Globus pallidus (tissue), 1 donor: ENCODE measurements at regions not wholly inside any gene's neighbourhood (a gene's known extent, or its start where the extent isn't known, plus 50 kb on each side); places are given as distances from the start of the nearest gene placed in this dataset.

ENCODE experiments used
- DNase-seq: peaks from one replicate; pipeline ENCODE4 v3.0.0-alpha.2; 2015; ENCODE audit warnings: low spot score

- no peak for DNase-seq
These were observed 1114.5 kb downstream of the RAPGEF2 start for GRCh38 chr4:160217352-160217751.

- DNase-seq: no peak
These were observed 1121.2 kb downstream of the RAPGEF2 start for GRCh38 chr4:160224049-160224448.

GRCh38 chr4:160233141-160233540 is 1130.3 kb downstream of the RAPGEF2 start:
- DNase-seq: no peak

GRCh38 chr4:160235285-160235684 is 1132.4 kb downstream of the RAPGEF2 start:
- DNase-seq: no peak

DNA sequence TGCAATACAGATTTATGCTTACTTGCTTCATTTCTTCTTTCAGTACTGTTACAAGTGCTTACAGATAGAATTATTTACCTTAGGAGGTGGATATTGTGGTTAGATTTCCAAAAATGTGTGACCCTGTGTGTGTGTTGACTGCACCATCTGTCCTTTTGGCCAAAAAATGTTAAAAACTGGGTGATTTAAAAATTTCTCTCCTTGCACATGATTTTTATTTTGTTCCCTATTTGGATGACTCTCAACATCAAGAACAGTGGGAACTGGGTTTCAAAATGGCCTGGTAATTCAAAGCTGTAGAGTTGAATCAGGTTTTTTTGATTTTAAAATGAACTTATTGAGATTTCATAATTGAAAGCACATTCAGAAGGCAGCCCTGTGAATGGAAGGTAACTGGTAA is 1132.9 kb downstream of the RAPGEF2 start:
- no peak for DNase-seq

DNA sequence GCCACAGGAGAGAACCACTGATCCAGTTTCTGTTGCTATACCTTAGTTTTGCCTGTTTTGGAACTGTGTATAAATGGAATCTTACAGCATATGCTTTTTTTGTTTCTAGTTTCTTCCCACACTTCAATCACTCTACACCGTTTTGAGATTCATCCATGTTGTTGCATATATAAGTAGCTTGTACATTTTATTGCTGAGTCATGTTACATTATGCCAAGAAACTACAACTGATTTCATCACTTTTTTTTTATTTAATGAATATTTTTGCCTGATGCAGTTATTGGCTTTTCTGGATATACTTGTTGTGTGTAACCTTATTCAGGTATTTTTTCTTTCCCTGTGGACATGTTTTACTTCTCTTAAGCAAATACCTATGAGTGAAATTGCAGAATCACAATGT is 1135.9 kb downstream of the RAPGEF2 start:
- no peak for DNase-seq

GRCh38 chr4:160247091-160247656 is 1144.3 kb downstream of the RAPGEF2 start:
- DNase-seq: no peak

DNA sequence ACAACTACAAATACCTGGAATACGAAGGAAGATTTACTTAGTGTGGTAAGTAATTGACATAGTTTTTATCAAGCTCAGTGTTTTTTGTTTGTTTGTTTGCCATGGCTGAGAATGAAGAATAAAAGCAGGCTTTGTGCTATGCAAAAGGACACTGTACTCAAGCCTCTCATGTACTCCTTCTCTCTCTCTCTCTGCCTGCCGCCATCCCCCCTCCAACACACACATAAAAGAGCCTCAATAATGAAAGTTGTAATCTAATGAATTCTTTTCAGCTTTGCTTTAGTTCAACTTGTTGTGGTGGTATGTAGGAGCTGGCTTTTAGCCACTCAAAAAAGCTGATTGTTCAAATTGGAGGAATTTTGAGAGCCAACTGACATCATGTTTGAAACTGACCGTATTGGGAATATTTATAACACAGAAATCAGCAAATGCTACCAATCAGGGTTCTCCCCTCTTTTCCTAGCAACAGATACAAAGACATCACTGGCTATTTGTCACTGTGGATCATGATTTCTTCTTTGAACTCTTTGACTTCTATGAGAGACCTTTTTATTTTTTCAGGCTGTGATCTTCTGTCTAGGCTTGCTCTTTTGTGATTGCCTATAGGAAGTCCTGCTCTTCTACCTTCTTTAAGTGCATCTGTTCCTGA is 1148.8 kb downstream of the RAPGEF2 start:
- DNase-seq: peak; percentile 18

DNA sequence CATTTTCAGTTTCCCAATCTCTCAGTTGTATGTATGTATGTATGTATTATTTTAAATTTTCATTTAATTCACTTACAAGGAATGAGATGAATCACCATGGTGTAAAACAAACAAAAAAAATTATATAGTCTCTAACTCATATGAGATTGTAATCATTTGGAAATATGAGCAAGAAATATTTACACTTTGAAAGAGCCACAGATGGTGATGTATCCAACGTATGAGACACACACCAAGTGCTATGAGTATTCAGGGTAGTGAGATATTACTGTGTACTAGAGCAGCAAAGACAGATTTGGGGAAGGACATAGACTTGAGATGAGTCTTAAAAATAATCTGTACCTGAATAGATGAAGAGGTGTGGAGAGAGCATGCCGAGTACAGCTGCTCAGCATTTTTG is 1154.4 kb downstream of the RAPGEF2 start:
- no peak for DNase-seq

DNA sequence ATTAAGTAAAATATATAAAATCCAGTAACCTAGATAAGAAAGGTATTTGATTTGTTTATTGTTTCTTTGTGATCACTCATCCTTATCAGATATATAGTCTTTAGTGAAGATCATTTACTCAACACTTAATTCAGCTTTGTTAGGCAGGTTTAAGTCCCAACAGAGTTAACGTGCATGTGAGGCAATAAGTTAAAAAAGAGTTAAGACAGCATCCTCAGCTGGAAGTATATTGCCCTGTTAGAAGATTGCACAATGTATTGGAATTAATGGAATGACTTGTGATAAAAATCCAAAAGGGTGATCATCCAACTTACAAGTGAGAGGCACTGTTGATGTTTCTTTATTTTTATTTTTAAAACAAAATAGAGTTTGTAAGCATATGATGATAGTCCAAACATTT is 1162.1 kb downstream of the RAPGEF2 start:
- no peak for DNase-seq

DNA sequence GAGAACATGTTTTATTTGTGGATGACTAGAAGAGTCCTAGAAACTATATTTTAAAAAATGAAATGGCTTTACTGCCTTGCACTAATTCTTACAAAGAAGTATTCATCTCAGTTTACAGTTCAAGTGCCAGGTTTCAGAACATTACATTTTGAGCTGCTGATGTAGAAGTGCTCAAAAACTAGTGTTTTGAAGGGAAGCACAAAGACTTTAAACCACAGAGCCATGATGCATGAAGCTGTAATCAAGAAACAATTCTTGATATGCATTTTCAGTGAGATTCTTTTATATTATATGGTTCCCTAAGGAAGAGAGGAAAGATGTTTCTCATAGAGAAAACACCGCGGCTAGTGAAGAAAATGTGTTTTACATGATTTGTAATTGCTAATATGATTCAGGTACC is 1163.0 kb downstream of the RAPGEF2 start:
- DNase-seq: no peak

- DNase-seq: no peak
These were observed 1174.0 kb downstream of the RAPGEF2 start for GRCh38 chr4:160276785-160277325.

DNA sequence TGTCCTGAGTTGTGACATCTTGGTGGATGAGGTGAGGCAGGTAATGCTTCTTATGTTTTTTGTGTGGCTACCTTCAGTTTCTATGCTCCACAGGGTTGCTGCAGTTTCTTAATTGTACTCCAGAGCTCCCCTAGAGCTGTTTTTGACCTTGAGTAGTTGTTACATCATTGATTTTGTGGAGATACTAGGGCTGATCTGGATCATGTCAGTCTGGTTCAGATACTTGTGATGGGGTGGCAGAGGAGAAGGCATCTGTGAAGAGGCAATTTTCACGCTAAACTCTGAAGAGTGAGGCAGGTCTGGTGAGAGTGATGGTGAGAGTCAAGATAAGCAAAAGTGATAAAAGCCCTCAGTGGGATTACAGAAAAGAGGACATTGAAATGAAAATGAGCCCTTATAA is 1180.2 kb downstream of the RAPGEF2 start:
- no peak for DNase-seq

- DNase-seq: no peak
These were observed 1181.6 kb downstream of the RAPGEF2 start for GRCh38 chr4:160284516-160284915.

- DNase-seq: no peak
These were observed 1183.2 kb downstream of the RAPGEF2 start for GRCh38 chr4:160286051-160286450.

DNA sequence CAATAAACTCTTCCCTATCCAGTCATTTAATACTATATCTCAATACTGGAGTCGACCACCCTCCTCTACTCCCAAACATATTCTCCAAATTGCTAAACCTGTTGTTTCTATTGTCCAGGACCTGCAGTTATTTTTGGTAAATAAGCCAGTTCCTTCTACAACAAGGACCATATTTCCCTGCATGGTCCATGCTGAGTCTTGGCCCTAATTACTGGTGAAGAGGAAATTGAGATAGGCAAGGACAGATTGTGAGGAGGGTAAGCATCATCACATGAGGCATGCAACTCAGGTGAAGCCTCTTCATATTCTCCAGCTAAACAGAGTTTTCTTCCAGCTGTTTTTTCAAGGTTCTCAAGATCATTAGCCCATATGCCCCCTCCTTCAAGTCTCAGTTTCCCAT is 1193.6 kb downstream of the RAPGEF2 start:
- DNase-seq: no peak

DNA sequence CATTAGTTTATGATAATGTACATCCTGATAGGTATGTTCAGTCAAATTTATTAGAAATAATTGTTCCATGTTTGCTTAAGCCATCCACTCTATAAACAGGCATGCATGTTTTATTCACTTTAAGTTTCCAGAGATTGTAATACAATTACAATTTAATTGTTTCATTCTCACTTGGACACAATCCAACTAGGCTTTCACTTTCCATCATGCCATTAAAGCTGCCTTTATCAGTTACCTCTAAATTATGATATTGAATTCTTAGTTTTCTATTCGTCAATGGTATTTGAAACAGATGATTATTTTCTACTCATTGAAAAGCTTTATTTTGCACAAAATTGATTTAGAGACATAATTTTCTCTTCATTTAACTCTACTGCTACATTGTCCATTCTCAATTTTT is 1196.3 kb downstream of the RAPGEF2 start:
- no peak for DNase-seq

GRCh38 chr4:160299608-160300007 is 1196.7 kb downstream of the RAPGEF2 start:
- no peak for DNase-seq

- DNase-seq: no peak
These were observed 1213.2 kb downstream of the RAPGEF2 start for GRCh38 chr4:160316036-160316435.

- DNase-seq: no peak
These were observed 1215.8 kb downstream of the RAPGEF2 start for GRCh38 chr4:160318567-160319220.

- no peak for DNase-seq
These were observed 1216.5 kb downstream of the RAPGEF2 start for GRCh38 chr4:160319221-160319867.

DNA sequence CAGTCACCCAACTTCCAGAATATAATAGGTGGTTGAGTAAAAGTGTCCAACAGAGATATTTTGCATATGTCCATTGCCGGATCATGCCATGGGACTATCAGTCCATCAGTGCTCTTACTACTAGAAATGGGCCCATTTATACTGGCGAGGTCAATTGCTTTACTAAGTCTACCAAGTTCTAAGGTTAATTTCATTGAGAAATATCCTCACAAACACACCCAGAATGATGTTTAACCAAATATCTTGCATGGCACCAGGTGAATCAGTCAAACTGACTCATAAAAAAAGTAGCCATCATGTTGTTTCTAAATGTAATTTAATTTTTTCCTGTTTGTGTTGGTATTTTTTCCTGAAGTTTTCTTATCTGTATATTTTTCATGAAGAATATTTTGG is 1217.0 kb downstream of the RAPGEF2 start:
- DNase-seq: no peak

DNA sequence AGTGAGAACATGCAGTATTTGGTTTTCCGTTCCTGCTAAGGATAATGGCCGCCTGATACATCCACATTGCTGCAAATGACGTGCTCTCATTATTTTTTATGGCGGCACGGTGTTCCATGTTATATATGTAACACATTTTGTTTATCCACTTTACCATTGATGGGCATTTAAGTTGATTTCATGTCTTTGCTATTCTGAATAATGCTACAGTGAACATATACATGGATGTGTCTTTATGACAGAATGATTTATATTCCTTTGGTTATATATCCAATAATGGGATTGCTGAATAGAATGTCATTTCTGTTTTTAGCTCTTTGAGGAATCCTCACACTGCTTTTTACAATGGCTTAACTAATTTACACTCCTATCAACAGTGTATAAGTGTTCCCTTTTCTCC is 1223.2 kb downstream of the RAPGEF2 start:
- no peak for DNase-seq
